Ovary (tissue), 3 donors: ENCODE measurements at regions not wholly inside any gene's neighbourhood (a gene's known extent, or its start where the extent isn't known, plus 50 kb on each side); places are given as distances from the start of the nearest gene placed in this dataset.

ENCODE experiments used
- EP300 ChIP-seq: sonication (generic); formaldehyde crosslinking; IDR thresholded peaks from one replicate; pipeline ENCODE4 v1.6.1; 2017; ENCODE audit warnings: antibody characterized with exemption
- POLR2A ChIP-seq: fragments of 450-650 bp; IDR thresholded peaks from one replicate; pipeline ENCODE4 v1.6.1; 2017; ENCODE audit warnings: antibody characterized with exemption, mild to moderate bottlenecking, moderate library complexity
- TF ChIP-seq, protein P1 (sequence below), 3 donors: fragments of 450-650 bp in 2 of 3; fragments of 200-600 bp in 1 of 3; IDR thresholded peaks; one replicate each; pipeline versions ENCODE4 v1.5.1 to v1.8.0; 2016 to 2022; ENCODE audit warnings: antibody characterized with exemption in 3 of 3, mild to moderate bottlenecking in 1 of 3
- donor health status: DM: no; HTN: no; CAD: no.

DNA sequence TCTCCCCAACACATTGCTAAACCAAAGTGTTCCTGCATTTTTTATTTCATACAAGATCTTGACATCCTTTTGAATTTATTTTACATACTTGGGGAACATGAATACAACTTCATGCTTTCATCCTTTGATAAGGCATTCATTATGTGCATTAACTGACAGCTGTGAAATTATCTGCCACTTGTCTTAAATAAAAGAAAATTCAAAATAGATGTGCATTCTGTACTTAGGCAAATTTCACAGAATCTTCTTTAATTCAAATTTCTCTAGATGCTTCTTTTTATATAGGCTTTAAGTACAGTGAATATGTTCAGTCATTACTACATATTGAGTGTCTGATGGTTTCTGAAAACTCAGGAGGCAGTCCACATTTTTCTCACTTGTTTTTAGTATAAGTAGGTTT, 518.1 kb downstream of the EPHA5 start:
- TF ChIP-seq, protein P1, sequence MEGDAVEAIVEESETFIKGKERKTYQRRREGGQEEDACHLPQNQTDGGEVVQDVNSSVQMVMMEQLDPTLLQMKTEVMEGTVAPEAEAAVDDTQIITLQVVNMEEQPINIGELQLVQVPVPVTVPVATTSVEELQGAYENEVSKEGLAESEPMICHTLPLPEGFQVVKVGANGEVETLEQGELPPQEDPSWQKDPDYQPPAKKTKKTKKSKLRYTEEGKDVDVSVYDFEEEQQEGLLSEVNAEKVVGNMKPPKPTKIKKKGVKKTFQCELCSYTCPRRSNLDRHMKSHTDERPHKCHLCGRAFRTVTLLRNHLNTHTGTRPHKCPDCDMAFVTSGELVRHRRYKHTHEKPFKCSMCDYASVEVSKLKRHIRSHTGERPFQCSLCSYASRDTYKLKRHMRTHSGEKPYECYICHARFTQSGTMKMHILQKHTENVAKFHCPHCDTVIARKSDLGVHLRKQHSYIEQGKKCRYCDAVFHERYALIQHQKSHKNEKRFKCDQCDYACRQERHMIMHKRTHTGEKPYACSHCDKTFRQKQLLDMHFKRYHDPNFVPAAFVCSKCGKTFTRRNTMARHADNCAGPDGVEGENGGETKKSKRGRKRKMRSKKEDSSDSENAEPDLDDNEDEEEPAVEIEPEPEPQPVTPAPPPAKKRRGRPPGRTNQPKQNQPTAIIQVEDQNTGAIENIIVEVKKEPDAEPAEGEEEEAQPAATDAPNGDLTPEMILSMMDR (IDR thresholded peaks at IDR 0.05): no peak
- no peak for TF ChIP-seq POLR2A
- no peak for TF ChIP-seq EP300
